PFSK-1 (cell line): ENCODE measurements at regions not wholly inside any gene's neighbourhood (a gene's known extent, or its start where the extent isn't known, plus 50 kb on each side); places are given as distances from the start of the nearest gene placed in this dataset.

Source experiments
- FOXP2 ChIP-seq: optimal IDR thresholded peaks from 2 replicates; pipeline ENCODE3; 2011; ENCODE audit warnings: borderline replicate concordance, control low read depth, inconsistent platforms; ENCODE audit not compliant: insufficient read depth; ENCODE audit errors: extremely low read length, extremely low read depth
- POLR2AphosphoS5 ChIP-seq: IDR thresholded peaks from 2 replicates; pipeline ENCODE4 v1.6.1; 2012; ENCODE audit warnings: low read depth, mild to moderate bottlenecking, control low read depth, low read length, moderate library complexity
- REST ChIP-seq, 2 experiments: IDR thresholded peaks; 2 replicates each; pipeline versions ENCODE4 v1.6.1 to v1.8.0; 2011 to 2012; ENCODE audit warnings: low read depth in 2 of 2, low read length in 2 of 2, control low read depth in 1 of 2, inconsistent platforms in 1 of 2, mild to moderate bottlenecking in 1 of 2, moderate library complexity in 1 of 2; ENCODE audit not compliant: insufficient read depth in 1 of 2
- SIN3A ChIP-seq: IDR thresholded peaks from 2 replicates; pipeline ENCODE4 v1.6.1; 2012; ENCODE audit warnings: mild to moderate bottlenecking, low read length, moderate library complexity, borderline replicate concordance; ENCODE audit not compliant: insufficient read depth
- TAF1 ChIP-seq: IDR thresholded peaks from 2 replicates; pipeline ENCODE4 v1.6.1; 2012; ENCODE audit warnings: low read length, control low read depth, borderline replicate concordance; ENCODE audit not compliant: insufficient read depth

DNA sequence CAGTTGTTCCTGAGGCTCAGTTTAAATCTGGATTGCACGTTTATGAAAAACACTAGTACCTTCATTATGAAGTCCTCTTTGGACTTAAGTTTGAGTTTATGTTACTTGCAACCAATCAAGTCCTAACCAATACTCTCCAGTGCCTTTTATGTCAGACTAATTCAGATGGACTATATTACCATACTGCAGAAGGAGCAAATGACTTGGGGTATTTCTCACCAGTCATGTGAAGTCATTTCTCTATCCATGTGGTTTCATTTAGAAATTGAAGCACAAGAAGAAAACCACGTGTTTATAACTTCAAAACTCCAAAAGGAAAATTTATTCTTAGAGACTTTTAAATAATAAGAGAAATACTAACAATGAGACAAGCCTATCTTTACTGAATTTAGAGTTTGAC is 201.6 kb downstream of the MBL2 start:
- TF ChIP-seq REST (IDR thresholded peaks at IDR 0.05; ENCODE audit: insufficient read depth in 1 of 2, low read depth in 2 of 2, low read length in 2 of 2) (no peak), TAF1 (no peak), SIN3A (no peak), FOXP2 (no peak), POLR2AphosphoS5 (no peak)

GRCh38 chr10:52571516-52572182 is 200.9 kb downstream of the MBL2 start:
- TF ChIP-seq FOXP2 (no peak), SIN3A (no peak), REST (IDR thresholded peaks at IDR 0.05; ENCODE audit: insufficient read depth in 1 of 2, low read depth in 2 of 2, low read length in 2 of 2) (no peak), TAF1 (no peak), POLR2AphosphoS5 (no peak)

GRCh38 chr10:52573347-52573746 is 199.2 kb downstream of the MBL2 start:
- no peak for TF ChIP-seq TAF1

DNA sequence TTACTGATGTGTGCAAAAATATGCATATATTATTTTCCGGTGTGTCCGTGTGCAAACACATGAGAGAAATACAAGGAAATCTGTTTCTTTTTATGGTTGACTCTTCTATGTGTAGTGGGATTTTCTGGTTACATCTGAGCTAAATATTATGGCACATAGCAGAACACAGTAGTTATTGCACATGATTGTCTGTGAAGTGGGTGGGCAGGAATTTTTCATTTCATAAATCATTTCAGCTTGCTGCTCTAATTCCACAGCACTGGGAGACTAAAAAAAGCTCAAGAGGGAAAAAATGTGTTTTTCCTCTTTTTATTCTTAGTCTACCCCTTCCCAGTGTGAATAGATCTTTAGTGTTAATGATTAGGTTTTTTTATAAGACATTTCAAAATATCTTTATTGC is 197.9 kb downstream of the MBL2 start:
- TF ChIP-seq REST (IDR thresholded peaks at IDR 0.05; ENCODE audit: insufficient read depth in 1 of 2, low read depth in 2 of 2, low read length in 2 of 2) (no peak), SIN3A (no peak), FOXP2 (no peak), TAF1 (no peak), POLR2AphosphoS5 (no peak)

DNA sequence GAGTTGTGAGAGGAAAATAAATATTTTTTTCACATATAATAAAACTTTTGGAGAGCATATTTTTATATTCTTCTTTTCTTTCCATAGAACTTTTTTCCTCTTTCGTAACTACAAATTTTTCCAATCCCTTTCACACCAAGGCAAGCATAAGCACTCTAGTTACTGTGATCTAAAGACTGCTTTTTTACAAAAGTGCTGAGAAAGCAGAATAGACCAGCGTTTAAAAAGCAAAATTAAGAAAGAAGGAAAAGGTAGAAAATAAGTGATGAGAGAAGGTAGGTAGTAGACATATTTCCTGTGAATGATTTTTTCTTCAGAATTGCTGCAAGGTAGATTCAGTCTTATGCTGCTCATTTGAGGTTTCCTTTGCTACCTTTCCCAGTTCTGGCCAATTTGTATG is 195.5 kb downstream of the MBL2 start:
- TF ChIP-seq POLR2AphosphoS5 (no peak), TAF1 (no peak), REST (IDR thresholded peaks at IDR 0.05; ENCODE audit: insufficient read depth in 1 of 2, low read depth in 2 of 2, low read length in 2 of 2) (no peak), SIN3A (no peak), FOXP2 (no peak)
